BLaER1 (cell line): ENCODE measurements at regions not wholly inside any gene's neighbourhood (a gene's known extent, or its start where the extent isn't known, plus 50 kb on each side); places are given as distances from the start of the nearest gene placed in this dataset.
"Not testable (repeated sequence)": the region's sequence is repeated elsewhere in the genome, so short reads cannot be mapped to it uniquely, and the experiment has no call there.

ENCODE experiments used
- H3K27ac ChIP-seq: shearing (Covaris generic); formaldehyde crosslinking; 2 replicates; pipeline ENCODE4 v1.8.1; 2022
- H3K27me3 ChIP-seq: shearing (Covaris generic); formaldehyde crosslinking; 2 replicates; pipeline ENCODE4 v1.8.1; 2022
- H3K36me3 ChIP-seq: shearing (Covaris generic); formaldehyde crosslinking; 2 replicates; pipeline ENCODE4 v1.8.1; 2022
- H3K4me1 ChIP-seq: shearing (Covaris generic); formaldehyde crosslinking; 2 replicates; pipeline ENCODE4 v1.8.1; 2022
- H3K4me2 ChIP-seq: shearing (Covaris generic); formaldehyde crosslinking; 2 replicates; pipeline ENCODE4 v1.8.1; 2022
- H3K4me3 ChIP-seq: shearing (Covaris generic); formaldehyde crosslinking; 2 replicates; pipeline ENCODE4 v1.8.1; 2022
- H3K9ac ChIP-seq: shearing (Covaris generic); formaldehyde crosslinking; 2 replicates; pipeline ENCODE4 v1.8.1; 2022
- H3K9me3 ChIP-seq: shearing (Covaris generic); formaldehyde crosslinking; 2 replicates; pipeline ENCODE4 v1.8.1; 2022
- H4K20me1 ChIP-seq: shearing (Covaris generic); formaldehyde crosslinking; 2 replicates; pipeline ENCODE4 v1.8.1; 2022
- Cebpa-rat ChIP-seq: shearing (Covaris generic); IDR thresholded peaks from 2 replicates; pipeline ENCODE4 v1.8.1; 2022

GRCh38 chr10:2202401-2202800 lies 465.1 kb upstream of the ADARB2 start:
- Histone ChIP-seq H3K27me3 (no peaks in the 10 kb centered on the region), H3K4me1 (no peaks in the 10 kb centered on the region), H3K36me3 (no peaks in the 10 kb centered on the region), H3K27ac (no peak overlapping the region), H3K9ac (no peak overlapping the region), H3K4me2 (no peak overlapping the region), H3K4me3 (no peak overlapping the region), H4K20me1 (no peaks in the 10 kb centered on the region), H3K9me3 (peaks cover 5% of the 10 kb centered on the region; the same call in 1 of the 2 replicates)
- TF ChIP-seq Cebpa-rat: no peak

GRCh38 chr10:2201534-2202099 lies 464.3 kb upstream of the ADARB2 start:
- peaks cover 5% of the 10 kb centered on the region; the same call in 1 of the 2 replicates for H3K9me3 ChIP-seq
- H3K27ac ChIP-seq: no peak overlapping the region
- no peak overlapping the region for H3K4me3 ChIP-seq
- no peaks in the 10 kb centered on the region for H4K20me1 ChIP-seq
- H3K36me3 ChIP-seq: no peaks in the 10 kb centered on the region
- no peaks in the 10 kb centered on the region for H3K4me1 ChIP-seq
- H3K9ac ChIP-seq: no peak overlapping the region
- H3K4me2 ChIP-seq: no peak overlapping the region
- no peaks in the 10 kb centered on the region for H3K27me3 ChIP-seq
- no peak for TF ChIP-seq Cebpa-rat

GRCh38 chr10:2197663-2198062 lies 460.3 kb upstream of the ADARB2 start:
- TF ChIP-seq Cebpa-rat: no peak
- Histone ChIP-seq H3K27ac (no peak overlapping the region), H3K4me3 (no peak overlapping the region), H3K4me1 (no peaks in the 10 kb centered on the region), H4K20me1 (no peaks in the 10 kb centered on the region), H3K9me3 (peaks cover 5% of the 10 kb centered on the region; the same call in 1 of the 2 replicates), H3K27me3 (no peaks in the 10 kb centered on the region), H3K36me3 (no peaks in the 10 kb centered on the region), H3K9ac (no peak overlapping the region), H3K4me2 (no peak overlapping the region)

GRCh38 chr10:2196272-2196671 lies 458.9 kb upstream of the ADARB2 start:
- H3K4me3 ChIP-seq: no peak overlapping the region
- no peak overlapping the region for H3K9ac ChIP-seq
- H3K27me3 ChIP-seq: no peaks in the 10 kb centered on the region
- no peaks in the 10 kb centered on the region for H3K36me3 ChIP-seq
- H3K27ac ChIP-seq: no peak overlapping the region
- no peak overlapping the region for H3K4me2 ChIP-seq
- no peak for TF ChIP-seq Cebpa-rat
- H3K4me1 ChIP-seq: no peaks in the 10 kb centered on the region
- no peaks in the 10 kb centered on the region for H4K20me1 ChIP-seq
- H3K9me3 ChIP-seq: peaks cover 5% of the 10 kb centered on the region; the same call in 1 of the 2 replicates

GRCh38 chr10:2189356-2189755 lies 452.0 kb upstream of the ADARB2 start:
- H3K36me3 ChIP-seq, H3K4me2 ChIP-seq, H3K9ac ChIP-seq, H3K27me3 ChIP-seq, H3K4me3 ChIP-seq, H3K27ac ChIP-seq, H3K4me1 ChIP-seq, H4K20me1 ChIP-seq, H3K9me3 ChIP-seq: not testable (repeated sequence)

GRCh38 chr10:2188371-2188770 lies 451.0 kb upstream of the ADARB2 start:
- Histone ChIP-seq H3K4me3 (no peak overlapping the region), H3K4me2 (no peak overlapping the region), H4K20me1 (no peaks in the 10 kb centered on the region), H3K27ac (no peak overlapping the region), H3K9ac (no peak overlapping the region), H3K27me3 (no peaks in the 10 kb centered on the region), H3K36me3 (no peaks in the 10 kb centered on the region), H3K9me3 (0 out of 2 replicates have a peak, but pooled peaks cover under 1% of the 10 kb centered on the region), H3K4me1 (no peaks in the 10 kb centered on the region)
- no peak for TF ChIP-seq Cebpa-rat

- Histone ChIP-seq H4K20me1 (no peaks in the 10 kb centered on the region), H3K4me2 (no peak overlapping the region), H3K9me3 (peaks cover 8% of the 10 kb centered on the region; the same call in 1 of the 2 replicates), H3K27me3 (no peaks in the 10 kb centered on the region), H3K9ac (no peak overlapping the region), H3K36me3 (no peaks in the 10 kb centered on the region), H3K4me3 (no peak overlapping the region), H3K27ac (no peak overlapping the region), H3K4me1 (no peaks in the 10 kb centered on the region)
- 0 out of 2 replicates have a peak, but pooled peaks have one; percentile 9 for TF ChIP-seq Cebpa-rat
Measured at GRCh38 chr10:2173327-2173726, 436.0 kb upstream of the ADARB2 start.

GRCh38 chr10:2165771-2166460 lies 428.6 kb upstream of the ADARB2 start:
- Histone ChIP-seq H3K4me1 (no peaks in the 10 kb centered on the region), H3K36me3 (no peaks in the 10 kb centered on the region), H3K4me3 (no peak overlapping the region), H3K9me3 (no peaks in the 10 kb centered on the region), H3K27ac (no peak overlapping the region), H3K4me2 (no peak overlapping the region), H3K27me3 (no peaks in the 10 kb centered on the region), H3K9ac (no peak overlapping the region), H4K20me1 (no peaks in the 10 kb centered on the region)
- TF ChIP-seq Cebpa-rat: no peak

GRCh38 chr10:2150288-2150687 lies 413.0 kb upstream of the ADARB2 start:
- no peaks in the 10 kb centered on the region for H3K36me3 ChIP-seq
- no peak overlapping the region for H3K27ac ChIP-seq
- H4K20me1 ChIP-seq: no peaks in the 10 kb centered on the region
- no peak overlapping the region for H3K9ac ChIP-seq
- no peak overlapping the region for H3K4me2 ChIP-seq
- no peaks in the 10 kb centered on the region for H3K27me3 ChIP-seq
- peaks cover 11% of the 10 kb centered on the region; the same call in 1 of the 2 replicates for H3K4me1 ChIP-seq
- H3K4me3 ChIP-seq: no peak overlapping the region
- no peak for TF ChIP-seq Cebpa-rat
- no peaks in the 10 kb centered on the region for H3K9me3 ChIP-seq

- H3K27ac ChIP-seq: no peak overlapping the region
- no peaks in the 10 kb centered on the region for H3K27me3 ChIP-seq
- TF ChIP-seq Cebpa-rat: no peak
- H3K9me3 ChIP-seq: peaks cover 6% of the 10 kb centered on the region
- no peaks in the 10 kb centered on the region for H4K20me1 ChIP-seq
- H3K36me3 ChIP-seq: no peaks in the 10 kb centered on the region
- no peak overlapping the region for H3K4me3 ChIP-seq
- H3K9ac ChIP-seq: no peak overlapping the region
- H3K4me2 ChIP-seq: peak overlapping the region; percentile 2; the same call in 1 of the 2 replicates
- peaks cover 11% of the 10 kb centered on the region; the same call in 1 of the 2 replicates for H3K4me1 ChIP-seq
Measured at GRCh38 chr10:2145926-2146478, 408.7 kb upstream of the ADARB2 start.
